ENCODE measurements at regions not wholly inside any gene's neighbourhood (a gene's known extent, or its start where the extent isn't known, plus 50 kb on each side); places are given as distances from the start of the nearest gene placed in this dataset.
"Not testable (repeated sequence)": the region's sequence is repeated elsewhere in the genome, so short reads cannot be mapped to it uniquely, and the experiment has no call there.

DNA sequence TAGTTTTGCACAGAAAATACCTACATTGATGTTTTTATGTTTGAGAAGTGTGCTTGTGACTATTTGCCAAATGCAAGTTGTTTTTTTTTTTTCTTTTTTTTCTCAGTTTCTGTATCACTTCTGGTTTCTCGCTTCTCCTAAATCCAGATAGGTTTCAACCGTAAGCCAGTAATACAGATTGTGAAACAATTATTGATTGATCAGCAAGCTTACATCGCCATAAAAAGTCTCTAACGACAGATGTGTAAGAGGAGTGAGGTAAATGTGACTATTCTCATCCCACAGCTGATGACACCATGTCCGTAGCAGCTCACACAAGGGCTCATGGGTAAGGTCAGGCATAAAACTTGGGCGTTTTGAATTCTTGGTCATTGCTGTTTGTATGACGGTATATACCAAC is 202.8 kb upstream of the AKR1E2 start:
- H3K9me3 ChIP-seq (replicated peaks; ENCODE audit: control insufficient read depth, low read depth, low read length): peaks cover 3% of the 10 kb centered on the region
- H3K27me3 ChIP-seq (ENCODE audit: control insufficient read depth, insufficient read depth, low read length): no peaks in the 10 kb centered on the region
- H3K4me3 ChIP-seq (ENCODE audit: low read length): no peak overlapping the region
- H3K4me1 ChIP-seq (ENCODE audit: control insufficient read depth, insufficient read depth, low read length): no peaks in the 10 kb centered on the region
- no peaks in the 10 kb centered on the region for H3K36me3 ChIP-seq (ENCODE audit: control insufficient read depth, insufficient read depth, low read length)
- no peak for DNase-seq
- no CpG with 5 or more reads among the region's 7 CpGs for WGBS (ENCODE audit: insufficient coverage)
- H3K27ac ChIP-seq (ENCODE audit: low read length): no peak overlapping the region

DNA sequence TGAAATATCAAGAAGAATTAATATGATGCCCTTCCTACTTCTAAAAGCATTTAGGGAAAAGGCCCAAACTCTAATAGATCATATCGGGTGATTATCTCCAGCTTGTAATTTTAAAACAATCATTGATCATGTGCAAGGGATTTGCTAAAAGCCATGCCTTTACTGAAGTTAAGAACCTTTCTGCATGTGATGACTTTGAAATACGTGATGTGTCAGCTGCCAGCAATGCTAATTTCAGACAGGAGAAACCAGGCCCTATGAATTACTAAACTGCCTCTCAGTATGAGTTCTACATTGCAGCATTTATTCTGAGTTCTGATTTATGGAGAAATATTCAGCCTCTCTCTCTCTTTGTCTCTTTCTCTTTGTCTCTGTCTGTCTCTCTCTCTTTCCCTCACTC is 203.6 kb upstream of the AKR1E2 start:
- Histone ChIP-seq H3K27me3 (ENCODE audit: control insufficient read depth, insufficient read depth, low read length) (no peaks in the 10 kb centered on the region), H3K4me1 (ENCODE audit: control insufficient read depth, insufficient read depth, low read length) (no peaks in the 10 kb centered on the region), H3K36me3 (ENCODE audit: control insufficient read depth, insufficient read depth, low read length) (no peaks in the 10 kb centered on the region), H3K9me3 (replicated peaks; ENCODE audit: control insufficient read depth, low read depth, low read length) (peaks cover 3% of the 10 kb centered on the region), H3K27ac (ENCODE audit: low read length) (no peak overlapping the region), H3K4me3 (ENCODE audit: low read length) (no peak overlapping the region)
- no peak for DNase-seq
- no CpG with 5 or more reads among the region's 2 CpGs for WGBS (ENCODE audit: insufficient coverage)

DNA sequence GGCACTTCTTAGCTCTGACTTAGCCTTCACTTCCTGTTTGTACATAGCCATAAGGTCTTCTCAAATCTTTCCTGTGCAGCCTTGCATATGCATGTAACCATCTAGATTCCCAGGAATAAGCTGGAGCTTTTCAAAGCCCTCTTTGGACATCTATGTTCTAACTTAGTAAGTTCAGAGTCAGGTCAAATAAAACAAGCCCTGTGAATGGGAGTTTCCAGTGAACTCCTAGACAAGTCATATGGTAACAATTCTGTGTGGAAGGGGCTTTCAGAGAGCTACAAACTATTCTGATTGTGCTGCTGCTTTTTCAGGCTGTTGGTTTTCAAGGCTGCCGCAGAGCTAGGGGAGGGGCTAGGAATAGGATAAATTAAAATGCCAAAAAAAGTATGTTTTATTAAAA is 208.4 kb upstream of the AKR1E2 start:
- no peaks in the 10 kb centered on the region for H3K36me3 ChIP-seq (ENCODE audit: control insufficient read depth, insufficient read depth, low read length)
- no CpG with 5 or more reads among the region's 1 CpG for WGBS (ENCODE audit: insufficient coverage)
- H3K27ac ChIP-seq (ENCODE audit: low read length): no peak overlapping the region
- DNase-seq: no peak
- peaks cover 11% of the 10 kb centered on the region for H3K9me3 ChIP-seq (replicated peaks; ENCODE audit: control insufficient read depth, low read depth, low read length)
- no peaks in the 10 kb centered on the region for H3K27me3 ChIP-seq (ENCODE audit: control insufficient read depth, insufficient read depth, low read length)
- no peak overlapping the region for H3K4me3 ChIP-seq (ENCODE audit: low read length)
- H3K4me1 ChIP-seq (ENCODE audit: control insufficient read depth, insufficient read depth, low read length): no peaks in the 10 kb centered on the region

DNA sequence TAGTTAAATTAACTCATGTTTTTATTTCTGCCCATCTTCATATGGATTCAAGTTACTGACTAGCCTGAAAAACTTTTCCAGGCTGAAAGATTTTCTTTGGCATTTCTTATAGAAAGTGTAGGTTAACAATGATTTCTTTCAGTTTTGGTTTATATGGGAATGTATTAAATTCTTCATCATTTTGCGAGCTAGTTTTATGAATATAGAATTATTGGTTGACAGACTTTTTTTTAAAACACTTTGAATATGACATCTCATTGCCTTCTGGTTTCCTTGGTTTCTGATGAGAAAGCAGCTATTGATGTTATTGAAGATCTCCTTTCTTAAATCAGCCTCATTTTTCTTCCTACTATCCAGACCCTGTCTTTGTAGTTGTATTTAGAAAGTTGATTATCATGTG is 211.0 kb upstream of the AKR1E2 start:
- Histone ChIP-seq H3K9me3 (replicated peaks; ENCODE audit: control insufficient read depth, low read depth, low read length) (peaks cover 11% of the 10 kb centered on the region), H3K4me1 (ENCODE audit: control insufficient read depth, insufficient read depth, low read length) (no peaks in the 10 kb centered on the region), H3K4me3 (ENCODE audit: low read length) (no peak overlapping the region), H3K36me3 (ENCODE audit: control insufficient read depth, insufficient read depth, low read length) (no peaks in the 10 kb centered on the region), H3K27ac (ENCODE audit: low read length) (no peak overlapping the region), H3K27me3 (ENCODE audit: control insufficient read depth, insufficient read depth, low read length) (no peaks in the 10 kb centered on the region)
- no peak for DNase-seq
- no CpG with 5 or more reads among the region's 1 CpG for WGBS (ENCODE audit: insufficient coverage)

DNA sequence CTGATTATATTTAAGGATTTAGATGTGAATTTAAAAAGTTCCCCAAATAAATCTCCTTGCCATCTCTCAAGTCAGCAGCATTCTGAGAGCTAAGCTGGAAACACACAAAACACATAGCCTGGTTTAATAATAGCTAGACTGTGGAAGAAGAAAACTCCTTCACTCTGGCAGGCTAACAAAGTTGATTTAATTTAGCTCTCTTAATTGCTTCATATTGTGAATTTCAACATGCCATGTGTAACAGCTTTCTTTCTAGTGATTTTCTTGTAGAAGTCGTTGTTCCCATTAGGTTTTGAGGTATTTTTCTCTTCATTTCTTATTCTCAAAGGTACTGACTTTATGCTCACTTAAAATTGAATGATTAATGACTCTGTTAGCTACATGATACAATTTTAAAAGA is 216.8 kb upstream of the AKR1E2 start:
- no peak overlapping the region for H3K27ac ChIP-seq (ENCODE audit: low read length)
- no peaks in the 10 kb centered on the region for H3K36me3 ChIP-seq (ENCODE audit: control insufficient read depth, insufficient read depth, low read length)
- WGBS (ENCODE audit: insufficient coverage): no CpG with 5 or more reads among the region's 1 CpG
- H3K4me1 ChIP-seq (ENCODE audit: control insufficient read depth, insufficient read depth, low read length): no peaks in the 10 kb centered on the region
- no peaks in the 10 kb centered on the region for H3K9me3 ChIP-seq (replicated peaks; ENCODE audit: control insufficient read depth, low read depth, low read length)
- no peaks in the 10 kb centered on the region for H3K27me3 ChIP-seq (ENCODE audit: control insufficient read depth, insufficient read depth, low read length)
- H3K4me3 ChIP-seq (ENCODE audit: low read length): no peak overlapping the region
- no peak for DNase-seq

DNA sequence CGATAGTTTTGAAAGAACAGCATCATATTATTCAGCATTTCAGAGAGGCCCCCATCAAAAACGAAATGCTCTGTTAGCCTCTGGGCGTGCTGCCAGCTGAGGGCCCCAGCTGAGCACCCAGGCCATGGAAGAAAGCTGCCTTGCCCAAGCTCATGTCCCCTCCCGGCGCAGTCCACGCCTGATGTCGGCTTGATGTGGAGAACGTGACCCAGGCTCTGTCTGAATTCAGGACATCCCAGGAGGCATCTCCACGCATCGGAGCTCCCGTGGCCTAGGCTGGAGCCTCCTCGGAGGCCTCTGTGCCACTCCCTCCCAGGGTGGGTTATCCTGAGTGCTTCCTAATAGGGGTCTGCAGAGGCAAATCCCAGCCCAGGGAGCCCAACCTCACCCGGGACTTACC is 218.3 kb upstream of the AKR1E2 start:
- no peaks in the 10 kb centered on the region for H3K36me3 ChIP-seq (ENCODE audit: control insufficient read depth, insufficient read depth, low read length)
- H3K4me3 ChIP-seq (ENCODE audit: low read length): no peak overlapping the region
- no peaks in the 10 kb centered on the region for H3K9me3 ChIP-seq (replicated peaks; ENCODE audit: control insufficient read depth, low read depth, low read length)
- 78% methylated on average over 11 of the region's 13 CpGs for WGBS (ENCODE audit: insufficient coverage)
- no peak overlapping the region for H3K27ac ChIP-seq (ENCODE audit: low read length)
- no peaks in the 10 kb centered on the region for H3K4me1 ChIP-seq (ENCODE audit: control insufficient read depth, insufficient read depth, low read length)
- DNase-seq: no peak
- H3K27me3 ChIP-seq (ENCODE audit: control insufficient read depth, insufficient read depth, low read length): no peaks in the 10 kb centered on the region

DNA sequence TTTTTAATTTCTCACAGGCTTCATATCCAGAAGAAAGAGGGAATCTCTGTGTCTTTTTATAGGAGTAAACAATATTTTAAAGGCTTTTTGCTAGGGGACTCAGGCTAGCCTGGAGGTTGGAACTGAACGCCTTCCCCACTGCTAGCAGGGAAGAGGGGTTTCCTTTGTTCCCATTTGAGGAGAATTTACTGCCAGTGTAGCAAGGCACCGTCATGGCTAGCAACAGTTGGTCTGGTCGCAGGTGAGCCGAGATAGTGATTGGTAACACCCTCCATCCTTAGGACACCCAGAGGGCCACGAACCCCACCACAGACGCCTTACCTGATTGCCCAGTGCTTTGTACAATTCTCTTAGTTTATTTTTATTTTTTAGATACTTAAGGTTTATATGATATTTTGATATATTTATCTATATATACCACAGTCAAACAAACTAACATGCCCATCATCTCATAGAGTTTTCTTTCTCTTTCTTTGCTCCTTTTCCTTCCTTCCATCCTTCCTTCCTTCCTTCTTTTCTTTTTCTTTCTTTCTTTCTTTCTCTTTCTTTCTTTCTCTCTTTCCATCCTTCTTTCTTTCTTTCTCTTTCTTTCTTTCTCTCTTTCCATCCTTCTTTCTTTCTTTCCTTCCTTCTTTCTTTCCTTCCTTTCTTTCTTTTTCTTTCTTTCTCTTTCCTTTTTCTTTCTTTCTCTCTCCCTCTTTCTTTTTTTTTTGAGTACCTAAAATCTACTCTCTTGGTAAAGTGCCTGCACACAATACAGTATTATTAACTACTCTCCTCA is 219.0 kb upstream of the AKR1E2 start:
- Histone ChIP-seq H3K4me3 (ENCODE audit: low read length) (no peak overlapping the region), H3K9me3 (replicated peaks; ENCODE audit: control insufficient read depth, low read depth, low read length) (no peaks in the 10 kb centered on the region), H3K36me3 (ENCODE audit: control insufficient read depth, insufficient read depth, low read length) (no peaks in the 10 kb centered on the region), H3K27ac (ENCODE audit: low read length) (no peak overlapping the region), H3K4me1 (ENCODE audit: control insufficient read depth, insufficient read depth, low read length) (no peaks in the 10 kb centered on the region), H3K27me3 (ENCODE audit: control insufficient read depth, insufficient read depth, low read length) (no peaks in the 10 kb centered on the region)
- no peak for DNase-seq
- 40% methylated on average over 1 of the region's 6 CpGs for WGBS (ENCODE audit: insufficient coverage)

DNA sequence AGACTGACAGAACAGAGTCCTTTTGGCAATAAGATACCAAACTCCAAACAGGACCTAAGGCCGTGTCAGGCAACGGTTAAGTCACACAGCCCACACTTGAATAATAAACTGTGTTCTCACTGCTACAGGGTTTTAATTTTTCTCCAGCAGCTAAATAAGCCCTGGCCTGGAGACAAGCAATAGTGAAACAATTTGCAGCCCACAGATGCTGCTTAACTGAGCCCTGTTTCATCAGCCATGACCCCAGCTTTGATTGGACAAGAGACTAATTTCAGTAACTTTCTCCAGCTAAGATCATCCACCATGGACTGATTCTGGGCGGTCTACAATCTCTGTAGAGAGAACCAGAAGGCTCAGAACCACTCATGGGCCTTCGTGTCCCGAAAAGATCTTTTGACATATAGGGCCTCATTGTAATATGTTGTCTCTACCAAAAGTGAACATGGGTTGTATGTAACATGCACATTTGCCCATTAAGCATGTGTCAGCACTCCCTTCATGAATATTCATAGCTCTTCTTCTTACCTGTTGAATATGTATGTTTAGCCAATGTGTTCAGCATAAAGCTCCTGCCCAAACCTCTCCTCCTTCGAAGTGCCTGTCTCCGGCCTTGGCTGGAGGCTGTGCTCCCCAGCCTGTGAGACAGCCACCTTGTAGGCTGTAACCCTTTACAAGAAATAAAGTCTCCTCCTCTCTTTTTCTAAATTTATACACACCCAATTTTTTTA is 223.1 kb upstream of the AKR1E2 start:
- WGBS (ENCODE audit: insufficient coverage): 89% methylated on average over 3 of the region's 7 CpGs
- no peaks in the 10 kb centered on the region for H3K4me1 ChIP-seq (ENCODE audit: control insufficient read depth, insufficient read depth, low read length)
- no peak for DNase-seq
- H3K36me3 ChIP-seq (ENCODE audit: control insufficient read depth, insufficient read depth, low read length): no peaks in the 10 kb centered on the region
- H3K9me3 ChIP-seq (replicated peaks; ENCODE audit: control insufficient read depth, low read depth, low read length): no peaks in the 10 kb centered on the region
- no peak overlapping the region for H3K27ac ChIP-seq (ENCODE audit: low read length)
- no peaks in the 10 kb centered on the region for H3K27me3 ChIP-seq (ENCODE audit: control insufficient read depth, insufficient read depth, low read length)
- H3K4me3 ChIP-seq (ENCODE audit: low read length): no peak overlapping the region

DNA sequence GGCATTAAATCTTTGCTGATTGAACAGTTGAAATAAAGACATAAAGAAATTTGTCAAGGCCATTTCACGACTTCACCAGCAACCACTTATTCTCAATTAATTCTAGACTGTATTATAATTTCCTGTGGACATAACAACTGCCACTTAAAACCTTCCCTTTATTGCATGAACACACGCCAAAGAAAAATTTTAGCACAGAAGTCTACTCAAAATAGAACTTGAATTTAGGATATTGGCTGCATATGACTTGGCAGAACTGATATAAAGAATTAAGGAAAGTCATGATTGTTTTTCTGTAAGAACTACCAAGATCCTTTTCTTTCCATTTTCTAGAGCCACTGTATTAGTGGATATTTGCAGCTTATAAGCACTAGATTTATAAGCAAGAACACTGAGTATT is 226.5 kb upstream of the AKR1E2 start:
- no CpG with 5 or more reads among the region's 2 CpGs for WGBS (ENCODE audit: insufficient coverage)
- H3K36me3 ChIP-seq (ENCODE audit: control insufficient read depth, insufficient read depth, low read length): no peaks in the 10 kb centered on the region
- H3K27ac ChIP-seq (ENCODE audit: low read length): no peak overlapping the region
- H3K4me3 ChIP-seq (ENCODE audit: low read length): no peak overlapping the region
- H3K9me3 ChIP-seq (replicated peaks; ENCODE audit: control insufficient read depth, low read depth, low read length): no peaks in the 10 kb centered on the region
- no peaks in the 10 kb centered on the region for H3K27me3 ChIP-seq (ENCODE audit: control insufficient read depth, insufficient read depth, low read length)
- no peaks in the 10 kb centered on the region for H3K4me1 ChIP-seq (ENCODE audit: control insufficient read depth, insufficient read depth, low read length)
- DNase-seq: peak; percentile 54

DNA sequence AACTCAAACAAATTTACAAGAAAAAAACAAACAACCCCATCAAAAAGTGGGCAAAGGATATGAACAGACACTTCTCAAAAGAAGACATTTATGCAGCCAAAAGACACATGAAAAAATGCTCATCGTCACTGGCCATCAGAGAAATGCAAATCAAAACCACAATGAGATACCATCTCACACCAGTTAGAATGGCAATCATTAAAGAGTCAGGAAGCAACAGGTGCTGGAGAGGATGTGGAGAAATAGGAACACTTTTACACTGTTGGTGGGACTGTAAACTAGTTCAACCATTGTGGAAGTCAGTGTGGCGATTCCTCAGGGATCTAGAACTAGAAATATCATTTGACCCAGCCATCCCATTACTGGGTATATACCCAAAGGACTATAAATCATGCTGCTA is 228.1 kb upstream of the AKR1E2 start:
- H3K4me3 ChIP-seq (ENCODE audit: low read length); H3K27ac ChIP-seq (ENCODE audit: low read length); DNase-seq; H3K9me3 ChIP-seq (replicated peaks; ENCODE audit: control insufficient read depth, low read depth, low read length); H3K4me1 ChIP-seq (ENCODE audit: control insufficient read depth, insufficient read depth, low read length); H3K36me3 ChIP-seq (ENCODE audit: control insufficient read depth, insufficient read depth, low read length); H3K27me3 ChIP-seq (ENCODE audit: control insufficient read depth, insufficient read depth, low read length): not testable (repeated sequence)
- no CpG with 5 or more reads among the region's 2 CpGs for WGBS (ENCODE audit: insufficient coverage)
